Spleen (tissue), 7 donors: ENCODE measurements at regions not wholly inside any gene's neighbourhood (a gene's known extent, or its start where the extent isn't known, plus 50 kb on each side); places are given as distances from the start of the nearest gene placed in this dataset.

Experiments
- POLR2A ChIP-seq, 3 donors: fragments of 450-650 bp; IDR thresholded peaks; one replicate each; pipeline ENCODE4 v1.5.1; 2017; ENCODE audit warnings: antibody characterized with exemption in 3 of 3, mild to moderate bottlenecking in 1 of 3
- POLR2AphosphoS5 ChIP-seq, 3 donors: sonication (generic); formaldehyde crosslinking; IDR thresholded peaks; one replicate each; pipeline ENCODE4 v1.5.1; 2017; ENCODE audit warnings: antibody characterized with exemption in 3 of 3
- TF ChIP-seq, protein P1 (sequence below), 11 experiments: fragments of 200-600 bp in 7 of 11; fragments of 450-650 bp in 4 of 11; sonication (generic) in 4 of 11; IDR thresholded peaks in 8 of 11; conservative IDR thresholded peaks in 3 of 11; 1 replicate in 7 of 11; 2 replicates in 4 of 11; pipeline versions ENCODE4 v1.4.0 to v1.8.0; 2016 to 2021; ENCODE audit warnings: antibody characterized with exemption in 11 of 11, inconsistent platforms in 4 of 11, mild to moderate bottlenecking in 1 of 11
- donor health status: DM: no; HTN: no; CAD: no; lungs with moderate emphysema.
- donor health status: DM: no; HTN: no; CAD: no.
- donor health status: DM: no; HTN: no; CAD: no.

DNA sequence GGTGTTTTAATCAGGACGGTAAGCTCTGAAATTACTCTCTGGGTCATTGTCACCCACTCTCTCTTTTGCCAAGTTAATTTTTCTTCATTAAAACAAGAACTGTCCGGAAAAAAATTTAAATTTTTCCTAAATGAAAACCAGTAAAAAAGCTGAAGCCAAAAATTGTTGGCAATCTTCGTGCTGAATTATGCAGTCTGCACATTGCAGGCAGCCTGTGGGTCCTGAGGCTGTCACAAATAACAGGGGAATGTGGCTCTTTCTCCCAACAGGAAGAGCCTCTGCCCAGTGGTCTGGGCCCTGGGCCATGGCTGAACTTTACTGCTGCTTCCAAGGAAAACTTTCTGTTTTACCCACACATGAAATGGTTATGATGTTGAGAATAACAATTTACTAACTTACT is 153.9 kb upstream of the SPAG17 start:
- TF ChIP-seq, protein P1, sequence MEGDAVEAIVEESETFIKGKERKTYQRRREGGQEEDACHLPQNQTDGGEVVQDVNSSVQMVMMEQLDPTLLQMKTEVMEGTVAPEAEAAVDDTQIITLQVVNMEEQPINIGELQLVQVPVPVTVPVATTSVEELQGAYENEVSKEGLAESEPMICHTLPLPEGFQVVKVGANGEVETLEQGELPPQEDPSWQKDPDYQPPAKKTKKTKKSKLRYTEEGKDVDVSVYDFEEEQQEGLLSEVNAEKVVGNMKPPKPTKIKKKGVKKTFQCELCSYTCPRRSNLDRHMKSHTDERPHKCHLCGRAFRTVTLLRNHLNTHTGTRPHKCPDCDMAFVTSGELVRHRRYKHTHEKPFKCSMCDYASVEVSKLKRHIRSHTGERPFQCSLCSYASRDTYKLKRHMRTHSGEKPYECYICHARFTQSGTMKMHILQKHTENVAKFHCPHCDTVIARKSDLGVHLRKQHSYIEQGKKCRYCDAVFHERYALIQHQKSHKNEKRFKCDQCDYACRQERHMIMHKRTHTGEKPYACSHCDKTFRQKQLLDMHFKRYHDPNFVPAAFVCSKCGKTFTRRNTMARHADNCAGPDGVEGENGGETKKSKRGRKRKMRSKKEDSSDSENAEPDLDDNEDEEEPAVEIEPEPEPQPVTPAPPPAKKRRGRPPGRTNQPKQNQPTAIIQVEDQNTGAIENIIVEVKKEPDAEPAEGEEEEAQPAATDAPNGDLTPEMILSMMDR (IDR thresholded peaks at IDR 0.05 in 8 of 11, conservative IDR thresholded peaks at IDR 0.05 in 3 of 11) = no peak
- TF ChIP-seq POLR2A (IDR thresholded peaks at IDR 0.05) (no peak), POLR2AphosphoS5 (IDR thresholded peaks at IDR 0.05) (no peak)
